HG03558 (cell line): ENCODE measurements at regions not wholly inside any gene's neighbourhood (a gene's known extent, or its start where the extent isn't known, plus 50 kb on each side); places are given as distances from the start of the nearest gene placed in this dataset.

Experiments
- ATAC-seq: cut with Tn5 transposase; IDR thresholded peaks from one replicate; pipeline ENCODE4 v1.9.1; 2021; ENCODE audit warnings: moderate number of reproducible peaks; ENCODE audit not compliant: unreplicated experiment; ENCODE audit errors: extremely low read depth

DNA sequence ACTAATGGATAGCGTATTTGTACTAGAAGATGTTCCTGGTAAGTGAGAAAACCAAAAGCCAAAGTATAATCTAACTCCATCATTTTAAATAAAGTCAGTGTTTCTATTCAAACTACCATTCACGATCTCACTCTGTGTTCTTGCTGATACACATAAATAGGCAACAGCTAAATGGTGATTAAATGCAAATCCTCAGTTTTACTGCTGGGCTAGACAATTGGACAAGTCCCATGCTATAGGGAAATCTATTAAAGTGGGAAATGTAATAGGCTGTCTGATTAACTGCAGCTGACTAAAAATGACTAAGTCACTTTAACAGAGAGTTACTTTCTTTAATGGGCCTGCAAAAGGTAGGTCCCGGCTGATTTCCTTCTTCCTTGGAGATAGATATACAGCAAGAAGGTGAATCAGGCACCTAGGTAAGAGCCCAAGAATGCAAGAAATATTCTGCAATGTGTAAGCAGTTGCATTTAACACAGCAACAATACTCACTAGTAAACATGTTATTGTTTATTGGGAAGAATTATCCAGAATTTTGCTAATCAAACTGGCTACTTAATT is 298.4 kb downstream of the SLITRK6 start:
- ATAC-seq = no peak

GRCh38 chr13:85498774-85499173 is 300.4 kb downstream of the SLITRK6 start:
- no peak for ATAC-seq

- ATAC-seq = no peak
Measured at GRCh38 chr13:85497652-85498051, 301.6 kb downstream of the SLITRK6 start.

DNA sequence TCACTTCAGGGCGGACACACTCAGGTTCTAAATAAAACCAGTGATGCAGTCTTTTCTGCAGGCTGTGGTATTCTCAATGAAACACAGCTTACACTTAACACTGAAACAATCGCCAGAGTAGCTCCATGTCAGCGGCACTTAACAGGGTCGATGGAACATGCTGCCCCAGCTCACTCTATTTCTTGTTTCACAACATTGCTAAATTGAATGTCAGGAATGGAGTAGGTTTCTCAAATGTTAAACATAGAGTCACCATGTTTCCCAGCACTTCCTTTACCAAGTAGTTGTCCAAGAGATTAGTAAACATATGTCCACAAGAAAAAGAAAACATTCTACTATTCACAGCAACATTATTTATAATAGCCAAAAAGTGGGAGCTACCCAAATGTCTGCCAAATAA is 306.9 kb downstream of the SLITRK6 start:
- ATAC-seq = no peak

DNA sequence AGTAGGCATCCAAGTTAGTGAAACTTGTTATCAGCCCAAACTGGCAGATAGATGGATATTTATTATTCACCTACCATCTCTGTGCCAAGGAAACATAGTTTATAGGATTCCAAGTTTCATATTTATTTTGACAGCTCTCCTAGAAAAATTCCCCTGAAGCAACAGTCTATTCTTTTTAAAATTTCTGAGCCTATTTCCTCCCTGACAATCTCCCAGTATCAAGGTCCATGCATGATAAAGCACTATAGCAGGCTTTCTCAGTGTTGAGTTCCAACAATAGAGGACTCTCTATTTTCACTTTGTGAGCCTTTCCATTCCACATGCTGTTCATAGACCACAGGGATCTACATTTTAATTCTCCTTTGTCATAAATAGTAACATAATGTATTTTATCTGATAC is 312.6 kb downstream of the SLITRK6 start:
- ATAC-seq = no peak

GRCh38 chr13:85473144-85473543 is 326.1 kb downstream of the SLITRK6 start:
- ATAC-seq = no peak

DNA sequence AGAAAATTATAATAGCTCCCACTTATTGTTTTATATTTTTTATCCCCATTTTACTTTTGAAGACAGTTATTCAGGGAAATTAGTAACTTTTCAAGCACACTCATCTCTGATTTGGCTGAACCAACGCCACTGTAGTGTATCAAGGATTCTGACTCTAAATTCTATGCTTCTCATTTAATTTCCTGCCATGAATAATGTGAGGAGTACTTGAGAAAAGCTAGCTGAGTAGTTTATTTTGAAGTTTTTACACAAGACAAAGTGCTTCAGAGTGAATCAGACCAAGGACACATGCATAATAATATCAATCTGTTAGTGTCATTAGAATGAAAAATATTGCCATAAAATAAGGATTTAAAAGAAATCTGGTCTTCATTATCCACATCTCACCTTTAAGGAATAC is 329.9 kb downstream of the SLITRK6 start:
- ATAC-seq = no peak

- ATAC-seq = no peak
Measured at GRCh38 chr13:85462792-85463425, 336.3 kb downstream of the SLITRK6 start.

GRCh38 chr13:85461621-85462020 is 337.6 kb downstream of the SLITRK6 start:
- ATAC-seq = no peak

- no peak for ATAC-seq
Measured at GRCh38 chr13:85445534-85445933, 353.7 kb downstream of the SLITRK6 start.

DNA sequence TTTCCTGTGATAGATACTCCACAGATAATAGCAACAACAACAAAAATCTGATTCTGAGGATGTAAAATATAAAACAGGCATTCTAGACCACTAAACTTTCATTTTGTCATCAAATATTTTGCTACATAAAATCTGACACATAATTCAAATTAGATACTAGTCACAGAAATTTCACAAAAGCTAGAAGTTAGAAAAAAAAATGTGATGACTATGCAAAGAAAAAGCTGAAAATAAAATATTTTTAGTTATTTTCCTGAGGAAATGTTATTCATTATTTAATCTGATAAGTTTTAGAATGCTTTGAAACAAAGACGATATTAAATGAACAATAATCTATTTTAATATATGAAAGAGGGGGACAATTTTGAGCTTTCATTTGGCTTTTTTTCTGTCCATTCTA is 357.2 kb downstream of the SLITRK6 start:
- ATAC-seq = no peak

- no peak for ATAC-seq
Measured at GRCh38 chr13:85441364-85441763, 357.9 kb downstream of the SLITRK6 start.

DNA sequence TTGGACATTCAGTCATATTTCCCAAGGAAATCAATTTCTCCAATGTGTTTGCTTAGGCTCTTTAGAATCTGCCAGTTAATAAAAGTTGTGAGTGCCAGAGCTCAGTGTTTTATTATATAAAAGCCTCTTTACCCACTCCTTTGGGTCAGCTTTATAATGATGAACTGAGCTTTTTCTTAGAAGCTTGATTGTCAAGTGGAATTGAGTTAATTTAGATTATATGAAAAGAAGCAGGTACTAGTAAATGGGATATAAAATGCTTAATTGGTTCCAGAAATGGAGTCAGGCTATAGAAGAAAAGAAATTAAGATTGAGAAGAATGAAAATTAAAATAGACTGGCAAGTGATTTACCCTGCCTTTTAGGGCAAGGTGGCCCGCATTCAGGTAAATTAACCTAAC is 363.2 kb downstream of the SLITRK6 start:
- ATAC-seq = no peak

- no peak for ATAC-seq
Measured at GRCh38 chr13:85434927-85435326, 364.3 kb downstream of the SLITRK6 start.

- ATAC-seq = no peak
Measured at GRCh38 chr13:85432881-85433280, 366.3 kb downstream of the SLITRK6 start.

DNA sequence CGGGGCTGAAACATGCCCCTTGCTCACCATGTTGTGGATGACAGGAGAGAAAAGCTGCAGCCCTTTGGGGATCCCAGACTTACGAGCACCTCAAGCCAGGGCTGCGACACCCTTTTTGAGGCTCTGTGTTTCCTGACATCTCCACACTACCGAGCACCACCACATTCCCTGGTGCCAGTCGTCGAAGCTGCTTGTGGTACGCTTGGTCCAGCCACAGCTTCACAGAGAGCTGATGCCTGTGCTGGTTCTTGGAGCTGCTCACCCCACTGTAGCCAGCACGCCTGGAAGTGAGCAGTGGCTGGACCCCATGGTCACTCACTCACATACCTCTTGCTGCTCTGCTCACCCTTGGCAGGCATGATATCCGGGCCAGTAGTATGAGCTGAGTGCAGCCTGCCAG is 367.5 kb downstream of the SLITRK6 start:
- no peak for ATAC-seq

GRCh38 chr13:85430216-85430794 is 368.9 kb downstream of the SLITRK6 start:
- no peak for ATAC-seq

- ATAC-seq = no peak
Measured at GRCh38 chr13:85427416-85427815, 371.8 kb downstream of the SLITRK6 start.

DNA sequence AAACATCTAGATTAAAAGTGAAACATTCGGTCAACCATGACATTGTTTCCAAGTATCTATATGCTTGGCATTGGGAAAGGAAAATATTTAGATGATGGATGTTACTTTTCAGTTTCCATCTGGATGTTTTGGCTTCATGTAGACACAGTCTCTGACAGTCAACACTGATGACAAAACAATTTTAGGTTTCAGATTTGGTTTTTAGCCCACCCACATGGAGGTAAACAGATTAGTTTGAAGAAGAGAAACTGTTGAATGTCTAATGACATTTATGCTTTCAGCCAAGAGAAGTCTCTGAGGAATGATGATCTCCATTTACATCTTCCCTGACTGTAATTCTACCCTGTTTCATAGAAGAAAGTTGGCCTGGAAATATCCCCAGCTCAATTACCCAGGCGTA is 379.1 kb downstream of the SLITRK6 start:
- no peak for ATAC-seq

- no peak for ATAC-seq
Measured at GRCh38 chr13:85419611-85420010, 379.6 kb downstream of the SLITRK6 start.

DNA sequence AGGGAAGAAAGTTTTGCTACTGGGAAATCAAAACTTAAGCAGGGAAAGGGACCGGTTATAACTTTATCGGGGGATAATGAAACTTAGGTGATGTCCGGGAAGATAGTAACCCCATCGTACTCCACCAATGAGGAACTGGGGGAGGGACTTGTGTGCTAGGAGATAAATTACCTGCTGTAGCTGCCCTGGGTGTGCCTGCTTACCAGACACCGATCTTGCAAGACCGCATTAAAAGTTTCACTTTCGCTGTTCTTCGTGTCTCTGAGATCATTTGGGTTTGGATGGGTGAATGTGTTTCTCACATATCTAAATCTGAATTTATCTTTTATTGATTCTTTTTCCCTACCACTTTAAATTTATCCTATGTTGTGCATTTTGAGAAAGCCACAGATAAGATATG is 381.4 kb downstream of the SLITRK6 start:
- no peak for ATAC-seq

GRCh38 chr13:85413664-85414063 is 385.6 kb downstream of the SLITRK6 start:
- no peak for ATAC-seq
